PC-9 (cell line): ENCODE measurements at regions not wholly inside any gene's neighbourhood (a gene's known extent, or its start where the extent isn't known, plus 50 kb on each side); places are given as distances from the start of the nearest gene placed in this dataset.

Experiments
- BruUV-seq: library from RNA; stranded (reverse); fragments of 400-500 nt; replicated peaks from 2 replicates; lab custom pipeline; 2021; lab: Mats Ljungman, UMichigan
- CTCF ChIA-PET: fragments of 300-600 bp; sonication (Branson Sonifier 250); formaldehyde crosslinking; loops from one replicate; lab custom pipeline; 2022; ENCODE audit warnings: antibody characterized with exemption; lab: Charles Lee
- POLR2A ChIA-PET: fragments of 300-600 bp; sonication (Branson Sonifier 250); formaldehyde crosslinking; loops from one replicate; lab custom pipeline; 2022; ENCODE audit warnings: antibody characterized with exemption; ENCODE audit not compliant: unreplicated experiment; lab: Charles Lee
- DNase-seq, 2 experiments: peaks; one replicate each; pipeline versions ENCODE4 v3.0.0 to v3.0.0-alpha.2; 2015 to 2022; ENCODE audit warnings: mixed read lengths in 1 of 2
- H2AFZ ChIP-seq: fragments of 200-600 bp; sonication (generic); 2 replicates; pipeline ENCODE4 v1.8.1; 2017; ENCODE audit warnings: antibody characterized with exemption
- H3F3A ChIP-seq: fragments of 200-600 bp; sonication (generic); 2 replicates; pipeline ENCODE4 v1.8.1; 2017; ENCODE audit warnings: antibody characterized with exemption, mild to moderate bottlenecking, low read depth; ENCODE audit not compliant: insufficient read depth
- H3K27ac ChIP-seq: fragments of 200-600 bp; sonication (generic); 2 replicates; pipeline ENCODE4 v1.6.1; 2016; ENCODE audit warnings: mixed run types
- H3K27me3 ChIP-seq: fragments of 200-600 bp; sonication (generic); 2 replicates; pipeline ENCODE4 v1.6.1; 2016; ENCODE audit warnings: low read depth, mixed run types; ENCODE audit not compliant: insufficient read depth
- H3K36me3 ChIP-seq: fragments of 200-600 bp; sonication (generic); 2 replicates; pipeline ENCODE4 v1.6.1; 2016; ENCODE audit warnings: low read depth, mixed run types
- H3K4me1 ChIP-seq: fragments of 200-600 bp; sonication (generic); replicated peaks from 2 replicates; pipeline ENCODE4 v1.6.1; 2016; ENCODE audit warnings: mixed run types; ENCODE audit not compliant: insufficient read depth
- H3K4me2 ChIP-seq: fragments of 200-600 bp; sonication (generic); 2 replicates; pipeline ENCODE4 v1.6.1; 2017; ENCODE audit warnings: mixed run types
- H3K4me3 ChIP-seq: fragments of 200-600 bp; sonication (generic); 2 replicates; pipeline ENCODE4 v1.6.1; 2016; ENCODE audit warnings: mixed run types
- H3K79me2 ChIP-seq: fragments of 200-600 bp; sonication (generic); 2 replicates; pipeline ENCODE4 v1.6.1; 2017; ENCODE audit warnings: low read depth, mixed run types
- H3K9me2 ChIP-seq: fragments of 200-600 bp; sonication (generic); 2 replicates; pipeline ENCODE4 v1.8.1; 2017; ENCODE audit warnings: mild to moderate bottlenecking; ENCODE audit not compliant: insufficient read depth
- H3K9me3 ChIP-seq: fragments of 200-600 bp; sonication (generic); 2 replicates; pipeline ENCODE4 v1.8.1; 2016; ENCODE audit warnings: low read depth; ENCODE audit not compliant: insufficient read depth
- H4K20me1 ChIP-seq: fragments of 200-600 bp; sonication (generic); 2 replicates; pipeline ENCODE4 v1.8.1; 2017; ENCODE audit not compliant: insufficient read depth
- CTCF ChIP-seq: fragments of 200-600 bp; sonication (generic); conservative IDR thresholded peaks from 2 replicates; pipeline ENCODE4 v1.6.1; 2017; ENCODE audit warnings: mixed run types, antibody characterized with exemption, mild to moderate bottlenecking, moderate library complexity
- EZH2 ChIP-seq: fragments of 200-600 bp; sonication (generic); IDR thresholded peaks from 2 replicates; pipeline ENCODE4 v1.8.0; 2017; ENCODE audit warnings: antibody characterized with exemption, low read depth
- intact Hi-C: fragments of 100-400 bp; cut with micrococcal nuclease; formaldehyde crosslinking; loops from one replicate; pipeline ENCODE4 v1.10.0; 2022; ENCODE audit not compliant: unreplicated experiment

GRCh38 chr17:34110315-34110714 is 144.8 kb upstream of the CCL2 start:
- no peaks in the 10 kb centered on the region for H4K20me1 ChIP-seq
- TF ChIP-seq CTCF (no peak), EZH2 (no peak)
- no peaks in the 10 kb centered on the region for H3F3A ChIP-seq
- ChIA-PET CTCF (no interaction called here), POLR2A (no interaction called here)
- H3K36me3 ChIP-seq: no peaks in the 10 kb centered on the region
- no peaks in the 10 kb centered on the region for H3K79me2 ChIP-seq
- H3K4me2 ChIP-seq: no peak overlapping the region
- no TSS peak for BruUV-seq
- H3K27ac ChIP-seq: no peak overlapping the region
- H3K9me3 ChIP-seq: no peaks in the 10 kb centered on the region
- H3K9me2 ChIP-seq: no peaks in the 10 kb centered on the region
- intact Hi-C loops: no loop called here
- H3K27me3 ChIP-seq: peaks cover 6% of the 10 kb centered on the region; the same call in 1 of the 2 replicates
- no peaks in the 10 kb centered on the region for H3K4me1 ChIP-seq
- no peak overlapping the region for H2AFZ ChIP-seq
- no peak overlapping the region for H3K4me3 ChIP-seq
- DNase-seq: no peak

- Histone ChIP-seq H3K4me1 (no peaks in the 10 kb centered on the region), H3K9me3 (no peaks in the 10 kb centered on the region), H3K36me3 (no peaks in the 10 kb centered on the region), H3K4me2 (no peak overlapping the region), H2AFZ (no peak overlapping the region), H3K79me2 (no peaks in the 10 kb centered on the region), H3F3A (no peaks in the 10 kb centered on the region), H3K27ac (no peak overlapping the region), H3K27me3 (no peaks in the 10 kb centered on the region), H3K4me3 (no peak overlapping the region), H3K9me2 (no peaks in the 10 kb centered on the region), H4K20me1 (no peaks in the 10 kb centered on the region)
- DNase-seq: no peak
- no peak for TF ChIP-seq EZH2
- CTCF ChIA-PET: no interaction called here
- intact Hi-C loops: no loop called here
- POLR2A ChIA-PET: no interaction called here
- BruUV-seq: no TSS peak
These were observed 142.0 kb upstream of the CCL2 start for GRCh38 chr17:34113089-34113488.

GRCh38 chr17:34114174-34114573 is 140.9 kb upstream of the CCL2 start:
- Histone ChIP-seq H3K9me2 (no peaks in the 10 kb centered on the region), H3K9me3 (no peaks in the 10 kb centered on the region), H3K4me2 (no peak overlapping the region), H3K4me1 (no peaks in the 10 kb centered on the region), H3K4me3 (no peak overlapping the region), H3K36me3 (no peaks in the 10 kb centered on the region), H3K79me2 (no peaks in the 10 kb centered on the region), H3K27me3 (no peaks in the 10 kb centered on the region), H4K20me1 (no peaks in the 10 kb centered on the region), H2AFZ (no peak overlapping the region), H3K27ac (no peak overlapping the region), H3F3A (no peaks in the 10 kb centered on the region)
- TF ChIP-seq EZH2 (no peak), CTCF (no peak)
- ChIA-PET POLR2A (no interaction called here), CTCF (no interaction called here)
- no peak for DNase-seq
- intact Hi-C loops: no loop called here
- no TSS peak for BruUV-seq

GRCh38 chr17:34116306-34116705 is 138.8 kb upstream of the CCL2 start:
- no peaks in the 10 kb centered on the region for H3K9me3 ChIP-seq
- no peaks in the 10 kb centered on the region for H3K79me2 ChIP-seq
- BruUV-seq: no TSS peak
- H3F3A ChIP-seq: no peaks in the 10 kb centered on the region
- H2AFZ ChIP-seq: no peak overlapping the region
- no peaks in the 10 kb centered on the region for H3K4me1 ChIP-seq
- ChIA-PET CTCF (no interaction called here), POLR2A (no interaction called here)
- no peaks in the 10 kb centered on the region for H3K27me3 ChIP-seq
- intact Hi-C loops: no loop called here
- no peak overlapping the region for H3K27ac ChIP-seq
- no peak for DNase-seq
- H4K20me1 ChIP-seq: no peaks in the 10 kb centered on the region
- no peak overlapping the region for H3K4me2 ChIP-seq
- TF ChIP-seq CTCF (no peak), EZH2 (no peak)
- no peaks in the 10 kb centered on the region for H3K36me3 ChIP-seq
- no peak overlapping the region for H3K4me3 ChIP-seq
- no peaks in the 10 kb centered on the region for H3K9me2 ChIP-seq
